GM12873 (cell line): ENCODE measurements at regions not wholly inside any gene's neighbourhood (a gene's known extent, or its start where the extent isn't known, plus 50 kb on each side); places are given as distances from the start of the nearest gene placed in this dataset.

Experiments
- CTCF ChIP-seq: IDR thresholded peaks from 2 replicates; pipeline ENCODE4 v1.5.1; 2012; ENCODE audit warnings: low read depth, mild to moderate bottlenecking, moderate library complexity, low read length, control low read depth; ENCODE audit not compliant: insufficient read depth; ENCODE audit errors: missing control alignments

GRCh38 chr4:107333518-107333917 lies 297.4 kb upstream of the DKK2 start:
- no peak for TF ChIP-seq CTCF

- TF ChIP-seq CTCF, result no peak
Measured at GRCh38 chr4:107330916-107331315, 294.8 kb upstream of the DKK2 start.

GRCh38 chr4:107319386-107319785 lies 283.3 kb upstream of the DKK2 start:
- TF ChIP-seq CTCF, result no peak

GRCh38 chr4:107318078-107318477 lies 282.0 kb upstream of the DKK2 start:
- TF ChIP-seq CTCF, result no peak

- no peak for TF ChIP-seq CTCF
Measured at GRCh38 chr4:107317611-107318010, 281.5 kb upstream of the DKK2 start.

GRCh38 chr4:107315584-107315983 lies 279.5 kb upstream of the DKK2 start:
- no peak for TF ChIP-seq CTCF

- TF ChIP-seq CTCF, result no peak
Measured at GRCh38 chr4:107314156-107314555, 278.0 kb upstream of the DKK2 start.
